Ovary (tissue), 7 donors: ENCODE measurements at regions not wholly inside any gene's neighbourhood (a gene's known extent, or its start where the extent isn't known, plus 50 kb on each side); places are given as distances from the start of the nearest gene placed in this dataset.

Experiments used
- DNase-seq, 5 donors: peaks; one replicate each; pipeline ENCODE4 v3.0.0-alpha.2; 2019 to 2020
- H3K27ac ChIP-seq, 2 donors: fragments of 200-600 bp; one replicate each; pipeline versions ENCODE4 v1.5.1 to v1.8.0; 2019 to 2022
- H3K27me3 ChIP-seq: fragments of 200-600 bp; one replicate; pipeline ENCODE4 v1.8.0; 2022
- H3K36me3 ChIP-seq: fragments of 200-600 bp; sonication (generic); one replicate; pipeline ENCODE4 v1.5.1; 2019
- H3K4me1 ChIP-seq: one replicate; pipeline ENCODE4 v1.8.1; 2013; ENCODE audit warnings: mild to moderate bottlenecking, moderate library complexity; ENCODE audit not compliant: insufficient read depth
- H3K4me3 ChIP-seq: fragments of 200-600 bp; sonication (generic); one replicate; pipeline ENCODE4 v1.5.1; 2017
- H3K9me3 ChIP-seq, 2 donors: fragments of 200-600 bp in 1 of 2; sonication (generic) in 1 of 2; one replicate each; pipeline versions ENCODE4 v1.5.1 to v1.8.1; 2013 to 2019; ENCODE audit warnings: mild to moderate bottlenecking in 1 of 2, moderate library complexity in 1 of 2
- CTCF ChIP-seq, 3 donors: fragments of 450-650 bp in 2 of 3; fragments of 200-600 bp in 1 of 3; IDR thresholded peaks; one replicate each; pipeline versions ENCODE4 v1.5.1 to v1.8.0; 2016 to 2022; ENCODE audit warnings: antibody characterized with exemption in 3 of 3, mild to moderate bottlenecking in 1 of 3
- EP300 ChIP-seq: sonication (generic); formaldehyde crosslinking; IDR thresholded peaks from one replicate; pipeline ENCODE4 v1.6.1; 2017; ENCODE audit warnings: antibody characterized with exemption
- POLR2A ChIP-seq: fragments of 450-650 bp; IDR thresholded peaks from one replicate; pipeline ENCODE4 v1.6.1; 2017; ENCODE audit warnings: antibody characterized with exemption, mild to moderate bottlenecking, moderate library complexity
- WGBS, 3 donors: extraction: QIAGEN DNeasy Blood & Tissue Kit in 1 of 3; methylation state at CpG; one replicate each; pipeline versions ENCODE4 v1.1.5 to v1.1.7; 2013 to 2017; 5-methylcytosine and 5-hydroxymethylcytosine counted together
- intact Hi-C, 4 donors: fragments of 100-400 bp; cut with DNase I; formaldehyde crosslinking; loops; one replicate each; pipeline versions ENCODE4 v1.11.0 to v1.15.1; 2022 to 2023
- donor health status: DM: no; HTN: no; CAD: no; lungs with moderate emphysema.
- donor health status: DM: no; HTN: no; CAD: no.
- donor health status: Bipolar disorder and iron deficiency.
- donor health status: DM: no; HTN: no; CAD: no.
- donor health status: DM: yes; HTN: yes; CAD: no.

- TF ChIP-seq CTCF (IDR thresholded peaks at IDR 0.05), result no peak
- no peak for TF ChIP-seq POLR2A
- no peak for TF ChIP-seq EP300
- intact Hi-C loops, result no loop called here
- DNase-seq, result no peak
Observed at GRCh38 chr4:35228313-35228712, 1016.0 kb downstream of the ARAP2 start.

GRCh38 chr4:35229021-35229420 lies 1015.3 kb downstream of the ARAP2 start:
- Histone ChIP-seq H3K27me3 (no peaks in the 10 kb centered on the region), H3K9me3 (no peaks in the 10 kb centered on the region), H3K4me1 (no peaks in the 10 kb centered on the region), H3K36me3 (no peaks in the 10 kb centered on the region), H3K4me3 (no peak overlapping the region), H3K27ac (no peak overlapping the region)
- no peak for TF ChIP-seq CTCF (IDR thresholded peaks at IDR 0.05)
- TF ChIP-seq EP300, result no peak
- TF ChIP-seq POLR2A, result no peak
- intact Hi-C loops, result no loop called here
- DNase-seq, result no peak
- 48 to 64% (median 61%) methylated on average over 2 of the region's 2 CpGs for WGBS, 3 donors

More at GRCh38 chr4:35228313-35228712, 1016.0 kb downstream of the ARAP2 start:
- no peak overlapping the region for H3K4me3 ChIP-seq
- no peaks in the 10 kb centered on the region for H3K36me3 ChIP-seq
- H3K27me3 ChIP-seq, result no peaks in the 10 kb centered on the region
- no peaks in the 10 kb centered on the region for H3K4me1 ChIP-seq
- no peak overlapping the region for H3K27ac ChIP-seq
- no peaks in the 10 kb centered on the region for H3K9me3 ChIP-seq
- WGBS, 3 donors, result 79 to 91% (median 80%) methylated on average over 1 of the region's 1 CpG

- 55 to 67% (median 63%) methylated on average over 4 of the region's 4 CpGs for WGBS, 3 donors
- Histone ChIP-seq H3K27me3 (no peaks in the 10 kb centered on the region), H3K4me3 (no peak overlapping the region), H3K4me1 (no peaks in the 10 kb centered on the region), H3K27ac (no peak overlapping the region), H3K36me3 (no peaks in the 10 kb centered on the region), H3K9me3 (no peaks in the 10 kb centered on the region)
- TF ChIP-seq CTCF (IDR thresholded peaks at IDR 0.05) (no peak), EP300 (no peak), POLR2A (no peak)
- no peak for DNase-seq
- intact Hi-C loops, result no loop called here
Observed at GRCh38 chr4:35237924-35238323, 1006.4 kb downstream of the ARAP2 start.

GRCh38 chr4:35238793-35239192 lies 1005.5 kb downstream of the ARAP2 start:
- H3K36me3 ChIP-seq, result no peaks in the 10 kb centered on the region
- TF ChIP-seq EP300, result no peak
- TF ChIP-seq POLR2A, result no peak
- TF ChIP-seq CTCF (IDR thresholded peaks at IDR 0.05), result no peak
- no peaks in the 10 kb centered on the region for H3K4me1 ChIP-seq
- no peaks in the 10 kb centered on the region for H3K27me3 ChIP-seq
- H3K9me3 ChIP-seq, result no peaks in the 10 kb centered on the region
- intact Hi-C loops, result no loop called here
- H3K27ac ChIP-seq, result no peak overlapping the region
- no peak for DNase-seq
- no peak overlapping the region for H3K4me3 ChIP-seq

- no peak overlapping the region for H3K4me3 ChIP-seq
- no peaks in the 10 kb centered on the region for H3K4me1 ChIP-seq
- WGBS, 3 donors, result 93 to 99% (median 98%) methylated on average over 1 of the region's 1 CpG
- H3K9me3 ChIP-seq, result no peaks in the 10 kb centered on the region
- no peak overlapping the region for H3K27ac ChIP-seq
- TF ChIP-seq POLR2A, result no peak
- no peak for TF ChIP-seq CTCF (IDR thresholded peaks at IDR 0.05)
- no peak for TF ChIP-seq EP300
- H3K27me3 ChIP-seq, result no peaks in the 10 kb centered on the region
- no peak for DNase-seq
- intact Hi-C loops, result no loop called here
- H3K36me3 ChIP-seq, result no peaks in the 10 kb centered on the region
Observed at GRCh38 chr4:35246493-35246892, 997.8 kb downstream of the ARAP2 start.
